Esophagus squamous epithelium (tissue), 5 donors: ENCODE measurements at regions not wholly inside any gene's neighbourhood (a gene's known extent, or its start where the extent isn't known, plus 50 kb on each side); places are given as distances from the start of the nearest gene placed in this dataset.

ENCODE experiments used
- DNase-seq: peaks from one replicate; lab custom pipeline; 2025; lab: John Stamatoyannopoulos, UW
- H3K27ac ChIP-seq, 4 donors: fragments of 200-600 bp; sonication (generic); one replicate each; pipeline ENCODE4 v1.5.1; 2016 to 2019; ENCODE audit warnings: mild to moderate bottlenecking in 1 of 4
- H3K27me3 ChIP-seq, 4 donors: fragments of 200-600 bp; sonication (generic); 1 replicate in 3 of 4; 2 replicates in 1 of 4; pipeline versions ENCODE4 v1.5.1 to v1.6.0; 2017 to 2021; ENCODE audit warnings: antibody characterized with exemption in 1 of 4
- H3K36me3 ChIP-seq, 3 donors: fragments of 200-600 bp; sonication (generic); one replicate each; pipeline ENCODE4 v1.5.1; 2016 to 2019
- H3K4me1 ChIP-seq, 3 donors: fragments of 200-600 bp; sonication (generic); one replicate each; pipeline ENCODE4 v1.5.1; 2017 to 2019
- H3K4me3 ChIP-seq, 4 donors: fragments of 200-600 bp; sonication (generic); 1 replicate in 3 of 4; 2 replicates in 1 of 4; pipeline ENCODE4 v1.5.1; 2016 to 2019; ENCODE audit warnings: mild to moderate bottlenecking in 2 of 4, moderate library complexity in 1 of 4
- H3K9me3 ChIP-seq, 3 donors: fragments of 200-600 bp; sonication (generic); one replicate each; pipeline ENCODE4 v1.5.1; 2016 to 2019
- CTCF ChIP-seq, 6 experiments: fragments of 450-650 bp in 4 of 6; fragments of 200-600 bp in 2 of 6; sonication (generic) in 2 of 6; IDR thresholded peaks; one replicate each; pipeline ENCODE4 v1.5.1; 2016 to 2019; ENCODE audit warnings: antibody characterized with exemption in 6 of 6, mild to moderate bottlenecking in 4 of 6, moderate library complexity in 4 of 6
- POLR2A ChIP-seq, 4 donors: fragments of 450-650 bp; IDR thresholded peaks; one replicate each; pipeline ENCODE4 v1.6.1; 2017; ENCODE audit warnings: antibody characterized with exemption in 4 of 4, mild to moderate bottlenecking in 4 of 4, moderate library complexity in 3 of 4
- WGBS, 2 donors: methylation state at CpG; one replicate each; pipeline ENCODE4 v1.1.5; 2018; 5-methylcytosine and 5-hydroxymethylcytosine counted together
- intact Hi-C: fragments of 100-400 bp; cut with DNase I; formaldehyde crosslinking; loops from one replicate; pipeline ENCODE4 v1.15.0; 2022
- donor health status: DM: yes; HTN: yes; CAD: no.

GRCh38 chr2:168355121-168355520, 101.0 kb upstream of the CERS6 start:
- H3K4me1 ChIP-seq, result no peaks in the 10 kb centered on the region
- TF ChIP-seq CTCF (IDR thresholded peaks at IDR 0.05) (no peak), POLR2A (IDR thresholded peaks at IDR 0.05) (no peak)
- H3K9me3 ChIP-seq, result peaks cover 0 to 4% (median 0%) of the 10 kb centered on the region in 3 donors
- H3K27ac ChIP-seq, result no peak overlapping the region
- no peak overlapping the region for H3K4me3 ChIP-seq
- WGBS, 2 donors, result 65 to 72% methylated on average over 2 of the region's 2 CpGs
- H3K27me3 ChIP-seq, result no peaks in the 10 kb centered on the region
- no peak for DNase-seq
- intact Hi-C loops, result no loop called here
- no peaks in the 10 kb centered on the region for H3K36me3 ChIP-seq

GRCh38 chr2:168355779-168356476, 100.1 kb upstream of the CERS6 start:
- no peak for DNase-seq
- H3K27me3 ChIP-seq, result no peaks in the 10 kb centered on the region
- H3K4me3 ChIP-seq, result no peak overlapping the region
- intact Hi-C loops, result no loop called here
- 84 to 88% methylated on average over 5 of the region's 5 CpGs for WGBS, 2 donors
- no peaks in the 10 kb centered on the region for H3K36me3 ChIP-seq
- peaks cover 0 to 4% (median 0%) of the 10 kb centered on the region in 3 donors for H3K9me3 ChIP-seq
- no peaks in the 10 kb centered on the region for H3K4me1 ChIP-seq
- TF ChIP-seq CTCF (IDR thresholded peaks at IDR 0.05) (no peak), POLR2A (IDR thresholded peaks at IDR 0.05) (no peak)
- no peak overlapping the region for H3K27ac ChIP-seq

- 56 to 58% methylated on average over 2 of the region's 2 CpGs for WGBS, 2 donors
- Histone ChIP-seq H3K36me3 (no peaks in the 10 kb centered on the region), H3K27me3 (no peaks in the 10 kb centered on the region), H3K27ac (no peak overlapping the region), H3K4me3 (no peak overlapping the region), H3K9me3 (peaks cover 0 to 4% (median 0%) of the 10 kb centered on the region in 3 donors), H3K4me1 (no peaks in the 10 kb centered on the region)
- no peak for DNase-seq
- TF ChIP-seq CTCF (IDR thresholded peaks at IDR 0.05) (no peak), POLR2A (IDR thresholded peaks at IDR 0.05) (no peak)
- intact Hi-C loops, result no loop called here
These were observed 99.6 kb upstream of the CERS6 start for GRCh38 chr2:168356477-168356835.

GRCh38 chr2:168357797-168358472, 98.1 kb upstream of the CERS6 start:
- TF ChIP-seq CTCF (IDR thresholded peaks at IDR 0.05) (no peak), POLR2A (IDR thresholded peaks at IDR 0.05) (no peak)
- H3K9me3 ChIP-seq, result peaks cover 0 to 4% (median 0%) of the 10 kb centered on the region in 3 donors
- no peaks in the 10 kb centered on the region for H3K27me3 ChIP-seq
- H3K27ac ChIP-seq, result no peak overlapping the region
- no peak overlapping the region for H3K4me3 ChIP-seq
- intact Hi-C loops, result no loop called here
- DNase-seq, result no peak
- 60% methylated on average over 3 of the region's 3 CpGs for WGBS, 2 donors
- no peaks in the 10 kb centered on the region for H3K36me3 ChIP-seq
- H3K4me1 ChIP-seq, result no peaks in the 10 kb centered on the region

GRCh38 chr2:168359082-168359481, 97.0 kb upstream of the CERS6 start:
- no peak overlapping the region for H3K4me3 ChIP-seq
- H3K4me1 ChIP-seq, result no peaks in the 10 kb centered on the region
- WGBS, 2 donors, result 93 to 100% methylated on average over 1 of the region's 1 CpG
- H3K9me3 ChIP-seq, result no peaks in the 10 kb centered on the region
- intact Hi-C loops, result no loop called here
- H3K36me3 ChIP-seq, result no peaks in the 10 kb centered on the region
- no peak overlapping the region for H3K27ac ChIP-seq
- no peaks in the 10 kb centered on the region for H3K27me3 ChIP-seq
- DNase-seq, result no peak
- TF ChIP-seq CTCF (IDR thresholded peaks at IDR 0.05) (no peak), POLR2A (IDR thresholded peaks at IDR 0.05) (no peak)
